ENCODE measurements at regions not wholly inside any gene's neighbourhood (a gene's known extent, or its start where the extent isn't known, plus 50 kb on each side); places are given as distances from the start of the nearest gene placed in this dataset.

DNA sequence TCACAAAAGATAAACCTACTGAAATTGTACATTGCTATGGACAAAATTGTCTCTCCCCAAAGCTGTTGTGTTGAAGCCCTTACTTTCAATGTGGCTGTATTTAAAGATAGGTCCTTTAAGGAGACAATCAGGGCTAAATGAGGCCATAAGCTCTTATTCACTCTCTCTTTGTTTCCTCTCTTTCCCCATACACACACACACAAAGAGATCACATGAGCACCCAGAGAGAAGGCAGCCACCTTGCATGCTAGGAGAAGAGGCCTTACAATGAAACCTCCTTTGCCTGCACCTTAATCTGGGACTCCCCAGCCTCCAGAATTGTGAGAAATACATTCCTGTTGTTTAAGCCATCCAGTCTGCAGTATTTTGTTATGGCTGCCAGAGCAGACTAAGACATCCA, 1295.6 kb upstream of the CDH6 start (continued):
- TF ChIP-seq BRCA1 (IDR thresholded peaks at IDR 0.05; ENCODE audit: low read depth, low read length) = no peak
- no peak for TF ChIP-seq YY1 (IDR thresholded peaks at IDR 0.05; ENCODE audit: low read depth, low read length)
- no peak for TF ChIP-seq CBX8 (IDR thresholded peaks at IDR 0.05; ENCODE audit: borderline replicate concordance, low read depth, low read length)

Measured in H1 (cell line).